NCI-H1930 (cell line): ENCODE measurements at regions not wholly inside any gene's neighbourhood (a gene's known extent, or its start where the extent isn't known, plus 50 kb on each side); places are given as distances from the start of the nearest gene placed in this dataset.
"Not testable (repeated sequence)": the region's sequence is repeated elsewhere in the genome, so short reads cannot be mapped to it uniquely, and the experiment has no call there.

Source experiments
- DNase-seq, 2 experiments: peaks; one replicate each; lab custom pipeline; 2025; lab: John Stamatoyannopoulos, UW

DNA sequence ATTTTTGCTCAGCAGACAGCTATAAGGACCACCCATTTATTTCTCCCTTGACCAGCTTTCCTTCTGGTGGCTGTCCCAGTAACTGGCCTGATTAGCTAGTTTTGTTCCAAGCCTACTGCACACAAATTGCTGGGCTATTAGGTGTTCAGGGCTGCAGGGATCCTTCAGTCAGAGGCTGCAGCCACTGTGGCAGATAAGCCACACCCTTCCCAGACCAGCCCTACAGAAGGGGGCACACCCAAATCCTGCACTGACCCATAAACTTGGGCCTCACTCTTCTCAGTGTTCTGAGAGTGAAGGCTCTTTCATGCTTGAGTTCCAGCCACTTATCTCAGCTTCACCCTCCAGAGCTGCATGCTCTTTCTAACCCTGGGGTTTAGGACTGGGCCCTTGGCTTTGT, 200.0 kb downstream of the AASDHPPT start:
- DNase-seq: no peak

DNA sequence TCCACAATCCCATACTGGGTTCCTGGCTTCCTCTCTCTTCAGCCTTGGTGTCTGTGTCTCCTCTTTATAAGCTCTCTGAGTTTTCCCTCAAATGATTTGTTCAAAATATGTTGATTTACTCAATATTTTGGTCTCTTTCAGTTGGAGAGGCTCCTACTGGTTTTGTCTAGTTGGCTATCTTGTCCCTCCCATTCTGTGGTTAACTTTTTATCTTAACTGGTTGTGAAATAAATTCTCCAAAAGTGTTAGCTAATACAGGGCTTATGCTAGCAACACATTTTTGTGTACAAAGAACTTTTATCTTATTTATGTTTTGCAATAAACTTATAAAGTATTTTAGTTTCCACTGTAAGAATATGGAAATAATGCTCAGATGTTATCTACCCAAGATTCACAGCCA, 200.9 kb downstream of the AASDHPPT start:
- DNase-seq: no peak

DNA sequence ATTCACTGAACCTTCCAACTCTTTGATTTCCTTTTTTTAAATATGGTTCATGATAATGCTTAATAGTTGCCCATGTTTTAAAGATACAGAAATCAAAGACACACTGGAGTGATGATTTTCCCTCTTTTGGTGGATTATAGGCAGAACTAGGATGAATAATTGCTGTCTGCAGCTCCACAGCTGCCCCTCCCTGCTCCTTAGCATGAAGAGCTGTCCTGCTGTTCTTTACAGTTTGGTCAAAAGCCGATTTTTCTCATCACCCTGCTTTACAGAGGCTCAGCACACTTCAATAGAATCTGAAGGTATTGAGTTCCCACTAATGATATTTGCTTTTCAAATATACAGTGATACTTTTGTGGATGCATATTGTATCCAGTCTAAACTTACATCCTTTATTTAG, 202.6 kb downstream of the AASDHPPT start:
- no peak for DNase-seq

DNA sequence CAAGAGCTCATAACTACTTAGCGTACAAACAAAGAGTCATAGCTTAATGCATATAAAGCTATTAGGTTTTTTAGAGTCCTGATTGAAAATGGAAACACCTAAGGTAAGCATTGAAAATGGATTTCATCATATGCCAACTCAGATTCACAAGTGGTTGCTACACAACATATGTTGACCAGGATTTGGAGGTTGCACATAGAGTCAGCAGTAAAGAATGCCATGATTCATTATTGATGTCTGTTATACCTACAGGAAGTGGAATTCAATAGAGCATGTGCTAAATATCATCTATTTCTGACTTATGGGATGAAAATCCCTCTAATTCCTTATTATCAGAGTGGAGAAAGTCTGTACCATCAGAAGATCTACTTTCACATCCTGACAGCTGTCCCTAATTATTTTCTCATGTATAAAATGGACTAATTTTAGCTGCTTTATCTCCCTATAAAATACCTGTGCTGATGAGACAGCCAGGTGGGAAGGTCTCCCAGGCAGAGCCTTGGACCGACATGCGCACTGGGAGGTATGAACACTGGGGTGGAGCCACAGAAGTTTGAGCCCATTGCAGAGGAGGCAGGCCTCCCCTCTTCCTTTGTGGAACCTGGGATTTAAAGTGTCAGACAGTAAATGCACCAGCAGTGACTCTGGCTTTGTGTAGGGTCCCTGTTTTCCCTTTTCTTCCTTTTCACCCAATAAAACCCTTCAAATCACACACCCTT, 204.2 kb downstream of the AASDHPPT start:
- DNase-seq: no peak

DNA sequence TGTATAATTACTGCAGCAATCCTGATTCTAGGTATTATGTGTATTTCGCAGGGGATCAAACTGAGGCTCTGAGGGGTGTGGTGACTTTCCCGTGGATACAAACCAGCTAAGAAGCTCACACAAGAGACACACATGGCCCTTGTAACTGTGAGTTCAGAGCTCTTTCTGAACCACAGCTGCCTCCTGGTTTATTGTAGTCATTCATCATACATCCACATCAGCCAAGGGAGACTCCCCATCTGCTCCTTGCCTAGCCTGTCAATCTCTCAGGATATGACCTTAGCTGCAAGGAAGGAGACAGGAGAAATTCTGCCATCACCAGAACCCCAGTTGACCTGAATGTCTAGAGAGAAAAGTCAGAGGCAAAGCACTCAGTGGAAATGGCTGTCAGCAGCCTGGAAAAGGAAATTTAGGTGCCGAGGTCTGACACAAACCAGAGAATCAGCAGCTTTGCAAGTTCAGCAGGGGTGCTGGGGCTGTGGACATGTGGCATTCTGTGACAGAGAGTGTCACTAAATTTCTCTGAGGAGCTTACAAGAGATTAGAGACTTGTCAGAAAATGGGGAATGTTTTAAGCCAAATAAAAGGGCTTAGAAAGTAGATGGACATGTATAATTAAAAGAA, 209.5 kb downstream of the AASDHPPT start:
- DNase-seq: no peak

DNA sequence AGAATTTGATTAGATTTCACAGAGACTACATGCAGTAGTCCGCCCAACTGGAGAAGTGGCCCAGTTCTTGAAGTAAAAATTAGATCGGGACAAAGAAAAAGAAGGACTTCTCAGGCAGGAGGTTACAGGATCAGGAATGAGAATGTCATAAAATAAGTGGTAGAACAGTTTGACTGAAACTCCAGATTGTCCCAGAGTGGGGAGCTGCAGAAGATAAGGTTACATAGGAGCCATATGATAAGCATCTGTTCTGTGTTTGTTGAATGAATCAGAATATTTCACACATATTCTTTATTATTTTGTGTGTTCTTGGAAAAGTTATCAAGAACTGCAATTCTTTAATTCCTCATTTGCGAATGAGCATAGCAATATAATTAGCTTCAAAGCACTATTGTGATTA, 210.6 kb downstream of the AASDHPPT start:
- DNase-seq: no peak

DNA sequence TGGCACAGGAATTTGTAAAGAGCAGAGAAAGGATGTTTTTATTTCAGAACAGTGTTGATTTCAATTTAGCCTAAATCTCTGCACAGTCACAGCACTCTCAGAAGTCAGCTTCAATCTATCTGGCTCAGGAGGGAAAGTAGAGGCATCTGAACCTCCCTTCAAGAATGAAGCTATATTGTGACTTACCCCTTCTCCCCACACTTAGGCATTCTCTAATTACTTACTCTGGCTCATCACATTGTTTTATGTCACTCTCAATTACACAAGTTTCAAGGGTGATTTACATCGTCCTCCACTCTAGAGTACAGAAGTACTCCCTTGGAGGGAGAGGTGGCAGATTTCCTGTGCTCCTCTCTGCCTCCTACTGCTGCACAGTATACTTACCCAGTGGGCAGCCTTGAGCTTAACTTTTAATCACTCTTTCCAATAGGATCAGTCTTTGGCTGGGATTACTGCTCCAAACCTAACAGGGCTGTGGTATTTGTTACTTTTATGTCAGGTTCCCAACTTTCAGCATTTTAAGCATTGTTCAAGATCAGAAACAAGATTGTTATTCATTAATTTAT, 211.4 kb downstream of the AASDHPPT start:
- no peak for DNase-seq

DNA sequence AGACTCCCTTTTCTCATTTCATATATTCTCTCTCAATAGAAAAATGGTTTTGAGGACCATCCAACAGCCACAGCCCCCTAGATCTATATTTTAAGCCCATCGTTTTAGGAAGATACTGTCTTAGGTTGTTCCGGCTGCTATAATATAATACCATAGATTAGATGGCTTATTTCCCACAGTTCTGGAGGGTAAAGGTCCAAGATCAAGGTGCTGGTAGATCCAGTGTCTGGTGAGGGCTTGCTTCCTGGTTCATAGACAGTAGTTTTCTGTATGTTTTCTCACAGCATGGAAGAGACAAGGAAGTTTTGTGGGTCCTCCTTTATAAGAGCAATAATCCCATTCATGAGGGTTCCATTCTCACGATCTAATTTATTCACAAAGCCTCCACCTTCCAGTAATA, 215.1 kb downstream of the AASDHPPT start:
- DNase-seq: no peak

DNA sequence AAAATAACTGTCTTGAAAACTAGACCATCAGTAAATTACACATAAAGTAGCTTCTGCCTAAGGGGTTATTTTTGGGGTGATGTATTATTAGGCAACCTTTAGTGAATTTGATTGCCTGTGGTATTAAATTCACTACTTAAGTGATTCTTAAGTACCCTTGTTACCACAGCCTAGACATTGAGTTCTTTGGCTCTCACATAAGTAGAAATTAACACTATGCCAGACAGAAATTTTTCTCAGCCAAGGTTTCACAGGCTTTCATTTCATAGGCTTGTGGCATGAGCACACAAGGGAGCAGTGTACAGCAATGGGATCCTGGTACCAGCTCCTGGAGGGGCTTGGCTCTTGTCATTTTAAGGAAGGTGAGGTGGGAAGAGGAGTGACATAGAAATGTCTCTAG, 218.5 kb downstream of the AASDHPPT start:
- no peak for DNase-seq

DNA sequence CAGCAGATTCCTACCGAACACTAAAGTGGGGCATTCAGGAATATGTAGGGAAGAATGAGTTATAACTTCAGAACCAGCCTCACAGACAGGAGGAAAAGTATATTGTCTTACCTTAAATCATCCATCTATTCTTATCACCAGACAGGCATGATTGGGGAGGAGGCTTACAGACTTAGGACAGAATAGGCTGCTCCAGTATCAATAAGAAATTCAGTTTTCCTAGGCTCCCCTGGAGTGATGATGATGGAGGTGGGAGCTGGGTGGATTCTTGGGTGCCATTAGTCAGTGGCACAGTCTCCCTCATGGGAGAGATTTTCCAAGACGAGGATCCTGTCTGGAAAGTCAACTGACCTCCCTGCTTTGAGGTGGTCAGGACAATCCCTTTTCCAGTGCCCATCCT, 225.0 kb downstream of the AASDHPPT start:
- no peak for DNase-seq

DNA sequence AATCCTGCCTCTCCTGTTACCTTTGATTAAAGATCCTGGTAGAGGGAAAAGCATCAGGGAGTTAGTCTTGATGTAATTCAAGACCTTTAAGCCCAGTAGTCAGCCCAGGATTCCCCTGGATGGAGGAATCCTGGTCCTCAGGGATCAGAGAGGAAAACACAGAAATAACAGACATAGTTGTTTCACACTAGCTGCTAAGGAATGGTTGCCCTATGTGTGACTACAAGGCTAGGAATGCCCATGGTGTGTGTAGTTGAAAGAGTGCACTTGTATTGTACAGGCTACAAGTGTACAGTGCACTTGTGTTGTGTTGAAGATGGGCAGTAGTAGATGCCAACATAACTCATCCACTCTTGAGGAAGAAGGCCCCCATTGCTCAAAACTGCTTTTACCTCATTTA, 226.8 kb downstream of the AASDHPPT start:
- DNase-seq: no peak

DNA sequence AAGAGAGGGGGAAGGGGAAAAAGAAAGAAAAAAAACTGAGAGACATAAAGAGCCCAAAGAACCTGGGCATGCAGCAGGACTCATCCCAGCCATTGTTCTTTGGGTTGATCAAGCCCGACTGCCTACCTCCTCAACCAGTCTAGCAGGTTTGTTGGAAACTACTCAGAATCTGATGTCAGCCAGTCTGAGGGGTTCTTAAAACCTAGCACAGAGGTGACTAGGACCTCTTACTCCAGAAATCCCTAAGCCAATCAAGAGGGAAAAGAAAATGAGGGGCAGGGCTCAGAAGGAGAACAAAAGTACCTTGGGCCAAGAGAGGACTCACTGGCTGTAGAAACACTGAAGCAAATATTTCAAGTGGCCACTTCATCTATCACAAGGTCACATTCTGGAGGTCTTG, 228.0 kb downstream of the AASDHPPT start:
- no peak for DNase-seq

DNA sequence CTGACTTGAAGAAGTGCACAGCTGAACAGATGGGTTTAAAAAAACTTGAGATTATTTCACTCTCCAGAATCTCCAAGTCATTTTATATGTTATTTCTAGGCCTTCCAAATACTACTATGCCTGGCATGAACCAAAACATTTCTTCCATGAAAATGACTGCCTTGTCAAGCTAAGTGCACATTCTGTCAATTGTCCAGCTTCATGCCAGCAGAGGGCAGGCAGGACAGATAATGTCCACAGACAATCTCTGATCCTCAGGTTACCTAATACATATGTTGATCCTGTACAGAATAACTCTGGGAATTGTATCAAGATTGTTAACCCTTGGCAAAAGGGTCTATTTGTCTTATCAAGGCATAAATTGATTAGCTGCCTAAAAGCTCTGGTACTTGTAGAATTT, 229.5 kb downstream of the AASDHPPT start:
- DNase-seq: no peak

DNA sequence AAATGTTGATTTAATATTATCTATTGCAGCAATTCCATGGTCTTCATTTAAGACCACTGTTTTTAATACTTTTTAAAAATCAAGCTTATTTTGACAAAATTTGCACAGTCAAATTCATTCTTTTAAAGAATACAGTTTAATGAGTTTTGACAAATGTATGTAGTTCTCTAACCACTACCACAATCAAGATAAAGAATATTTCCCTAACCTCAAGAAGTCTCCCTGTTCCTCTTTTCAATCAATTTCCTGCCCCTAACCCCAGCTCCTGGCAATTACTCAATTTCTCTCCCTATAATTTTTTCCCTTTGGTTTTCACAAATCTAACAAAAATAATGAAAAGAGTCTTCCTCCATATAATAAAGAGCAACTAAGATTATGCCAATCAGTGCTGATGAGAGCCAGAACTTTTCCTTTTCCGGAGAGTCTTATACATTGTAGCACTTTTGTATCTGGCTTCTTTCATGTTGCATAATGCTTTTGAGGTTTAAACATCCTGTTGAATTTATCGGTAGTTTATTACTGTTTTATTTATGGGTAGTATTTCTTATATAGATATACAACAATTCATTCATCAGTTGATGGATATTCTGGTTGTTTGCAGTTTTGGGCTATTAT, 231.7 kb downstream of the AASDHPPT start:
- no peak for DNase-seq

DNA sequence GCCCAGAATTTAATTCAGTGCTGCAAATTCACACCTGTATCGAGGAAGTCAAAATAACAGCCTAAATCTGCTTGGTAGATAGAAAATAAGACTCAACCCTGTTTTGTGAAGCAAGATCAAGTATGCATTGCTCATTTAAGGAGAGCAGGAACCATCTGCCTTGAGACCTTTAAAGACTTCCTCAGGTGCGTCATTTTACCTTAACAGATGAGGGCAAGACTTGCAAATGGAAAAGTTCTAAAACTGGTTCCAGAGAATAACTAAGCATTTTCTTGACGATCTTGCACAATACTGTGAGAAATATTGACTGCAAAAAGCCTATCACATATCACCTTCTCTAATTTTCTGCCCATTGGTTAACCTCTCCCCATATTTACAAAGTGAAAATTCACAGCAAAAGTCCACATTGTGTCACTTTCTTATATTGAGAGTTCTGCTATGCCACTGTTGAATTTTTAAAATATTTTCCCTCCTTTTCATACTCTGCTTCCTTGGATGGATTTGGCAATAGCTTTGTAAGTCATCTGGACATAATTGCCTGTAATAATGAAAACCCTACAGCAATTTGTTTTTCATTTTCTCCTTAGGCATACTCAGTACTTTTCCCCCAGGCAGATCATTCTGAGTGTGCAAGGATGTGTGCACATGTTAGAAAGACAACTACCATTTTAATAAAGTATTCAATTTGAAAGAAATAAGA, 234.2 kb downstream of the AASDHPPT start:
- no peak for DNase-seq

DNA sequence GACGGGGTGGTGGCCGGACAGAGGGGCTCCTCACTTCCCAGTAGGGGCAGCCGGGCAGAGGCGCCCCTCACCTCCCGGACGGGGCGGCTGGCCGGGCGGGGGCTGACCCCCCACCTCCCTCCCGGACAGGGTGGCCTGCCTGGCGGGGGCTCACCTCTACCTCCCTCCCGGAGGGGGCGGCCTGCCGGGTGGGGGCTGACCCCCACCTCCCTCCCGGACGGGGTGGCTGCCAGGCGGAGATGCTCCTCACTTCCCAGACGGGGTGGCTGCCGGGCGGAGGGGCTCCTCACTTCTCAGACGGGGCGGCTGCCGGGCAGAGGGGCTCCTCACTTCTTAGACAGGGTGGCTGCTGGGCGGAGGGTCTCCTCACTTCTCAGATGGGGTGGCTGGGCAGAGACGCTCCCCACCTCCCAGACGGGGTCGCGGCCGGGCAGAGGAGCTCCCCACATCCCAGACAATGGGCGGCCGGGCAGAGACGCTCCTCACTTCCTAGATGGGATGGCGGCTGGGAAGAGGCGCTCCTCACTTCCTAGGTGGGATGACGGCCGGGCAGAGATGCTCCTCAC, 239.8 kb downstream of the AASDHPPT start:
- DNase-seq: not testable (repeated sequence)

DNA sequence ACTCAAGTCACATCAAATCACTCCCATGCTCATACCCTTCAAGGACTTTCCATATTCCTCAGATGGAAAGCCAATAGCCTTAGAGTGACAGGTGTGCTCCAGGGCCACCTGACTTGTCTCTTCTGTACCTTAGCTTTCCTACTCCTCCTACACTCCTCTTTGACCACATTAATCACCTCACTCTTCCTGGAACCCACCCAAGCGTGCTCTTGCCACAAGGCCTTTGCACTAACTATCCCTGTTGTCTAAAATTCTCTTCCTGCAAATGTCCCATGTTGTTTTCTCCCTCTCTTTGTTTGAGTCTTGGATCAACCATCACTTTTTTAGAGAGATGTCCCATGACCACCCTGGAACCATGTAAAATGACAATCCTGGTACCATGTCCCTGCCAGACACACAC, 244.1 kb downstream of the AASDHPPT start:
- DNase-seq: no peak

DNA sequence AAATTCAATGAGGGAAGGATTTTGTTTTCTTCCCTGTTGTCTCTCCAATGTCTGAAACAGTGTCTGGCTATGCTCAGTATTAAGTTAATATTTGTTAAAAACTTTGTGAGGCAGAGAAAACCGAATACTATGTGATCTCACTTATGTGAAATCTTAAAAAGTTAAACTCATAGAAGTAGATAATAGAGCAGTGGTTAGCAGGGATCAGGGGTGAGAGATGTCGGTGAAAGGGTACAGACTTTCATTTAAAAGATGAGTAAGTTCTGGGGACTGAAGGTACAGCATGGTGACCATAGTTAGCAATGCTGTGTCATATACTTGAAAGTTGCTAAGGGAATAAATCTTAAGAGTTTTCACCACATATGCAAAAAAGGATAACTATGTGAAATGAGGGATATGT, 244.6 kb downstream of the AASDHPPT start:
- no peak for DNase-seq

DNA sequence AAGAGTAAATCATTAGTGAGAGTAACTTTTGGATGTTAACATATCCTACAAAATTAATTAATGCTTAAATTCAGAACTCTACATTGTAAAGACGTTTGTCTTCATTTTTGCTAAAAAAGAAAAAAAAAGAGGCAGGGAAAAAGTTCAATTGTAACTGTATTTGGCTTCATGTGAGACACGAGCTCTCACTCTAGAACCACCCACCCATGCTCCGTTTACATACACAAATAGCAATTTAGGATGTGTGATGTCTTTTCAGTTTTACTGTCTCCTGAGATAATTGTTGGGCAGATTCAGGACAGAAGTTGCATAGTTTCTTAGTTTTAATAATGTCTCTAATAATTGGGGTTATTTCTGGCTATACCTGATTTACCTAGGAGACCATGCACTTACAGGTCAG, 248.6 kb downstream of the AASDHPPT start:
- DNase-seq: no peak

DNA sequence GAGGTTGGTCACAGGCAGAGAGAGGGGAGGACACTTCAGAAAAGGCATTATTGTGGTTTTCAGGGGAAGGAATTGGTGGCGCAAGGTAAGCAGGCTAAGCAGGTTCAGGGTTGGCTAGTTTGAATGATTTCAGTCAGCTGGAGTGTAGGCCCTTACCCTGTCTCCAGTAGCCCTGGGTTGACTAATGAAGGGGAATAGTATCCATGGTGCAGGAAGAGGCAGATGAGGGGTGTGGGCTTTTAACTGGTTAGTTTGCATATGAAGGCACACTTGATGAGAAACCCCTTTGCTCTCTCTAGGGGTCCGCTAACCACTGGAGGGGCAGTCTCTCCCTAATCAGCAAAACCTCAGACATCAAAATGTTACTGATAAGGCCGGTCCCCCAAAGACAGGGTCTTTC, 249.7 kb downstream of the AASDHPPT start:
- DNase-seq: no peak

DNA sequence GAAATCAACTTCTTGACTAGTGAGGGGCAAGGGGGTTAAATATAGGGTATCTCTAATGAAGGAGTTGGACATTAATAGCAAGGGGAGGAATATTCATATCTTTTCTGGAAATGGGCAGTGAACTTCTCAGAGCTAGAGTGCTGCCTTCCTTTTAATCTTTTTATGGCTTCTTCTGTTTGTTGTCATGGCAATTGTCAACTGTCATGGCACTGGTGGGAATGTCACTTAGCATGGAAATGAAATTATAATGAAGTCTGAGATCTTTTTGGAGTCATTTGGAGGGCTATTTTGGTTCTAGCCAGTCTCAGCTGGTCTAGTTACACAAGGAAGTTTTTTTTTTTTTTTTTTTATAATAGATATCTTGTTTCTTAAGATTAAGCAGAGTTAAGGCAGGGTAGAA, 250.2 kb downstream of the AASDHPPT start:
- DNase-seq: no peak

DNA sequence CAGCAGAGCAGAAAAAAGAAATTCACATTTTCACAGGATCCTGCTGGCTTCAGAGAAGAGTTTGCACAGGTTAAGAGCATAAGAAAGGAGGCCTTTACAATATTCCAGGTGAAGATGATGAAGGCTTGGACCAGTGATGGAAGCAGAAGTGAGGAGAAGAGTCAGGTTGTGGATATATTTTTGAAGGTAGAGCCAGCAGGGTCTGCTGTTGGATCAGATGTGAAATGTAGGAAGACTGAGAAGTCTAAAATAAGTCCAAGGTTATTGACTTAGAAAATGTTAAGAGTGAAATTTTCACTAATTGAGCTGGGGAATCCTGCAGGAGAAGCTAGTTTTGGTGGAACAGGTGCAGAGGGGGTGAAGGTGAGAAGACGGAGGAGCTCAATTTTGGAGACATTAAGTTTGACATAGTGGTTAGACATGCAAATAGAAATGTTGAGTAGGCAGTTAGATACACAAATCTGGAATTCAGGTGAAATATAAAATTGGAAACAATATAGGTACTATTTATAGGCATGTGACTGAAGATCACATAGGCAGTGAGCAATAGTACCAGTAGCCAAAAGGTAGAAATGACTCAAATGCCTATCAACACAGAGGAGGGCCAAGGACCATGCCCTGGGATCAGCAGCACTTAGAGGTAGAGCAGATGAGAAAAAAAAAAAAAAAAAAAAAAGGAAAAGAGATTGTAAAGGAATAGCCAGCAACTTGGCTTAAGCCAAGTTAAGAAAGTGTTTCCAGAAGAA, 252.0 kb downstream of the AASDHPPT start:
- DNase-seq: no peak
